GM18951 (cell line): ENCODE measurements at regions not wholly inside any gene's neighbourhood (a gene's known extent, or its start where the extent isn't known, plus 50 kb on each side); places are given as distances from the start of the nearest gene placed in this dataset.
"Not testable (repeated sequence)": the region's sequence is repeated elsewhere in the genome, so short reads cannot be mapped to it uniquely, and the experiment has no call there.

Source experiments
- POLR2A ChIP-seq: IDR thresholded peaks from 4 replicates; pipeline ENCODE4 v1.6.1; 2011; ENCODE audit warnings: mild to moderate bottlenecking; ENCODE audit not compliant: insufficient read length, insufficient read depth; ENCODE audit errors: extremely low read depth
- in situ Hi-C: fragments of 300-500 bp; cut with MboI; formaldehyde crosslinking; loops from one replicate; pipeline ENCODE4 v1.12.0; 2022; ENCODE audit warnings: low sequenced_read_pairs, mixed read lengths, inconsistent platforms; ENCODE audit not compliant: unreplicated experiment

- in situ Hi-C loops: no loop called here
Measured at GRCh38 chr1:199512037-199512710, 515.3 kb upstream of the NR5A2 start.

GRCh38 chr1:199515261-199515660 lies 512.2 kb upstream of the NR5A2 start:
- no peak for TF ChIP-seq POLR2A
- in situ Hi-C loops: no loop called here

More at GRCh38 chr1:199512037-199512710, 515.3 kb upstream of the NR5A2 start:
- no peak for TF ChIP-seq POLR2A

DNA sequence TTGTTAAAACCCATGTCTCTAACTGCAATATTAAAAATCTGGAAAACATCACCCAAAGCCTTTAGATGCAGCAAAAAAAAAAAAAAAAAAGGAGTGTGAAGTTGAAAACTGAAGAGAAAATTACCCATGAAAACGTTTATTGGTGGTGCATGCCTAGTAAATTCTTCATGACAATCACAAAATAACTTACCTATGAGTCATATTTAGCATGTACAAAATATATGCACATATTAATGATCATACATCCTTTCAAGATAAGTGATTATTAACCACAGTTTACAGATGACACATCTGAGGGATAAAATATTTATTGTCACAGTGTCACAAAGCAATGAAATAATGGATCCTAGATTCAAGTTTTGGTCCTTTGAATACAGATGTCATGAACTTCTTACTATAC lies 505.2 kb upstream of the NR5A2 start:
- TF ChIP-seq POLR2A: no peak
- in situ Hi-C loops: no loop called here

DNA sequence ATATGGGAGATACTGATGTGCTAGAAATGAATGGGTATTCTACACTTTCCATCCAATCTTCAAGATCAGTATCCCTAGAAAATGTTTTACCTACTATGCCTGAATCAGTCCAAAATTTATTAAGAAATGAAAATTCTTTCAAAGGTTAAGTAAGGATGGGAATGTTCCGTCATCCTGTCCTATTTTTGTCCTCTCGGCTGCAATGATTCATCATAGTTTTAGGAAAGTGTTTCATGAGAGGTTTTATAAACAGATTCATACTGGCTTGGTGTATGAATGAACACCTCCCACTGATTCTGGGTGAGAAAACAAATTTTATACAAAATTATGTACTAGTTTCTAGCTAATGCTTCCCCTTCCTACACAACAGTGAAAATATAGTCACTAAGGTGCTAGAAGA lies 504.6 kb upstream of the NR5A2 start:
- in situ Hi-C loops: no loop called here
- TF ChIP-seq POLR2A: no peak

GRCh38 chr1:199529324-199529723 lies 498.2 kb upstream of the NR5A2 start:
- TF ChIP-seq POLR2A: no peak
- in situ Hi-C loops: no loop called here

DNA sequence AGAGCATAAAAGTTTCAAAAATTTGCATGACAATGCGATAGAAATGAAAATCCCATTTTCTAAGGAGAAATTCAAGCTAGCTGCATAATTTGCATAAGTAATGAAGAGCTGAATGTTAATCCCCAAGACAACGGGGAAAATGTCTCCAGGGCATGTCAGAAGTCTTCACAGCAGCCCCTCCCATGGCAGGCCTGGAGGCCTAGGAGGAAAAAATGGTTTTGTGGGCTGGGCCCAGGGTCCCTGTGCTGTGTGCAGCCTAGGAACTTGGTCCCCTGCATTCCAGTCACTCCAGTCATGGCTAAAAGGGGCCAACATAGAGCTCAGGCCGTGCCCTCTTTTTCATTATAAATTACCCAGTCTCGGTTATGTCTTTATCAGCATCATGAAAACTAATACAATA lies 494.1 kb upstream of the NR5A2 start:
- in situ Hi-C loops: not testable (repeated sequence)

DNA sequence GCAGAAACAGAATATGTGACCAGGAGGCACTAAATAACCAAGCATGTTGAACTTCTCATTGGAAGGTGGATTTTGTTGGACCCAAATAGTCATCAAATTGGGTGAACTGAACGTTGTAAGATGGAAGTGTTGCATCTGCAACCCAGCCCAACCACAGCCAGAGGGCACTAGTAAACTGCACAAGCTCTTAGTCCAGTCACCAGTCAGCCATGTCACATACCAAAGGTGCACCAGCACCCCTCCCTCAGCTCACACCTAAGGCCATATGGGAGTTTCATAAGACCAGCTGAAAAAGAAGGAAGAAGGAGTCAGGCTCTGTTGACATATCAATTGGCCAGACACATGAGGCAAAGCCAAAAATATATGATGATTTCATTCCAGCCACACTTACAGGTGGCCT lies 481.7 kb upstream of the NR5A2 start:
- TF ChIP-seq POLR2A: no peak
- in situ Hi-C loops: no loop called here

GRCh38 chr1:199546323-199546722 lies 481.2 kb upstream of the NR5A2 start:
- in situ Hi-C loops: no loop called here
- TF ChIP-seq POLR2A: no peak

- in situ Hi-C loops: no loop called here
- TF ChIP-seq POLR2A: no peak
Measured at GRCh38 chr1:199549421-199549820, 478.1 kb upstream of the NR5A2 start.

- in situ Hi-C loops: loop anchor here (25.0 kb wide), 1 partner anchor 788 kb away; no protein-coding TSS in a partner anchor
- TF ChIP-seq POLR2A: no peak
Measured at GRCh38 chr1:199550199-199551065, 477.1 kb upstream of the NR5A2 start.

DNA sequence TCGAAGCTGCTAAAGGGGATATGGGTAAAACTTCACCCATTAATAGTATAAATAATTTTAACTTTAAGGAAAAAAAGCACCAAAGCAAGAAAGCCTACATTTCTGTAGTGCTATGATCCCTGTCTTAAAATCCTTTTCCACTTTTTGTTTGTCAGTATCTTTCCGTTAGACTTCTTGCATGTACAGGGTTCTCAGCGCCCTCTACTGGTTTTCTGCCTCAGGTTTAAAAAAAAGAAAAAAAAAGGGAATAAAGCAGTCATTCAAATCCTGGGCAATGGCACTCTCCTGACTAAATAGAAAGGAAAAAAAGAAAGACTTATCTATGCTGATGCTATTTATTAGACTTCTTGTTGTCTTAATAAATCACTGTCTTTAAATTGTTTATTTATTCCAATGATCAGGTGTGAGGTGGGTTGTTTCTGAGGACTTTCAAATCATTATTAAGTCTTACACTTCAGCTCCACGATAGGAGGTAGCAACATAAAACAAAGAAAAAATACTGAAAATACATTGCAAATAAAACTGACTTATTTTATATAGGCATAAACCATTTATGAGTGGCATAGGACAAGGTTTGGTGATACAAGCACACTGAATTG lies 475.4 kb upstream of the NR5A2 start:
- in situ Hi-C loops: loop anchor here (25.0 kb wide), 1 partner anchor 790 kb away; no protein-coding TSS in a partner anchor
- no peak for TF ChIP-seq POLR2A

- TF ChIP-seq POLR2A: no peak
Measured at GRCh38 chr1:199553104-199553503, 474.4 kb upstream of the NR5A2 start.

GRCh38 chr1:199561334-199561733 lies 466.2 kb upstream of the NR5A2 start:
- TF ChIP-seq POLR2A: no peak
- in situ Hi-C loops: loop anchor here (25.0 kb wide), 1 partner anchor 799 kb away; no protein-coding TSS in a partner anchor

More at GRCh38 chr1:199553104-199553503, 474.4 kb upstream of the NR5A2 start:
- in situ Hi-C loops: loop anchor here (25.0 kb wide), 1 partner anchor 791 kb away; no protein-coding TSS in a partner anchor
